DMS 273 treated with DMSO at 0.1 percent for 48 hours (cell line): ENCODE measurements at regions not wholly inside any gene's neighbourhood (a gene's known extent, or its start where the extent isn't known, plus 50 kb on each side); places are given as distances from the start of the nearest gene placed in this dataset.

ENCODE experiments used
- DNase-seq: peaks from one replicate; lab custom pipeline; 2025; lab: John Stamatoyannopoulos, UW

DNA sequence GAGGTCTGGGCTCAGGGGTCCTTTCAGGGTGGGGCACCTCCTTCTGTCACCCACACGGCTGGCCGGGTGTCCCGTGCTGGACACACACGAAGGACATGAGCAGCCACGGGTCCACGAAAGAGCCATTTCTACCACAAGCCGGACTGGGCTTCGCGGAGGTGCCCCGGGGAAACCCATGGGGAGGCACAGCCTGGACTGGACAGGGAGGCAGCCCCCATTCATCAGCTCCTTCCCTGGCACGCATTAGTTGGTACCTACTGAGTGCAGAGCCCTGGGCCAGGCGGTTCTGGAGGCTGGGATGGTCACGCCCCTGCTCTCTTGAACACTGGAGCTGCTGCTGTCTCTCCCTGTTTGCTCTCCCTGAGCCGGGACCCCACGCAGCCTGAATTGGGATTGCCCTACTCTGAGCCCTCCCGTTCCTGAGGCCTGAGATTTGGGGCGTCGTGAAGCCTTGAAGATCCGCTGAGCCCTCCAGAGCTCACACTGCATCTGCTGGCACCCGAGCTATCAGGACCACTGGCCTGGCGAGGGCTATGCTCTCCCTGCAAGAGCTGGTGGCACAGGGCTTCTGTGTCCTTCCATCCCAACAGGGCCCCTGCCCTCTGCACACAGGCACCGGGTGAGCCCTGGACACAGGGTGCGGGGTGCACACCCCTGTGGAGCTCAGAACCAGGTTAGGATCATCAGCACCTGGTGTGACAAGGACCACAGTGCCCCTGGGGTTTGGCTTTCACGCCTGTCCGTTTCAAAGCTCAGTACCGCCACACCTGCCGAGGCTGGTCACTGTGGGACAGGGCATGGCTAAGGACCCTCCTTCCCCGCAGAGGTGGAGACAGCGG lies 84.6 kb downstream of the MYEOV start:
- DNase-seq, result no peak

DNA sequence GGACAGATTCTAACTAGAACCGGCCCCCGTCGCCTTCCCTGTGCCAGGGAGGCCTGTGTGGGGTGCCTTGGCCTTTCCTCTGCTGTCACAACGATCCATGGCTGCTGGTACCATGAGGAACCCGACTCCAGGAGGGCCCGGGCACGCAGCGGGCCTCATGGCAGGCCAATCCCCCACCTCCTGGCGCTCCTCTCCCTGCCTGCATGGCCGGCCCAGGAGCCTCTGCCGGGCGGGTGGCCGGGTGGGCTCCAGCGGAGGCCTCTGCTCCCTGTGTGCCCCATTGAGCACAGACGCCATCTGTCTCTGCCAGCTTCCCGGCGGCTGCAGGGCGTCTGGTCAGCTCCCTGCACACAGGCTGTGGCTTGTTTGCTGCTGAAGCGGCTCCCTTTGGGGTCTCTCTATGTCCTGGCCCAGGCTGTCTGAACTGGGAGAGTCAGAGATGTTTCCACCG lies 86.5 kb downstream of the MYEOV start:
- no peak for DNase-seq

DNA sequence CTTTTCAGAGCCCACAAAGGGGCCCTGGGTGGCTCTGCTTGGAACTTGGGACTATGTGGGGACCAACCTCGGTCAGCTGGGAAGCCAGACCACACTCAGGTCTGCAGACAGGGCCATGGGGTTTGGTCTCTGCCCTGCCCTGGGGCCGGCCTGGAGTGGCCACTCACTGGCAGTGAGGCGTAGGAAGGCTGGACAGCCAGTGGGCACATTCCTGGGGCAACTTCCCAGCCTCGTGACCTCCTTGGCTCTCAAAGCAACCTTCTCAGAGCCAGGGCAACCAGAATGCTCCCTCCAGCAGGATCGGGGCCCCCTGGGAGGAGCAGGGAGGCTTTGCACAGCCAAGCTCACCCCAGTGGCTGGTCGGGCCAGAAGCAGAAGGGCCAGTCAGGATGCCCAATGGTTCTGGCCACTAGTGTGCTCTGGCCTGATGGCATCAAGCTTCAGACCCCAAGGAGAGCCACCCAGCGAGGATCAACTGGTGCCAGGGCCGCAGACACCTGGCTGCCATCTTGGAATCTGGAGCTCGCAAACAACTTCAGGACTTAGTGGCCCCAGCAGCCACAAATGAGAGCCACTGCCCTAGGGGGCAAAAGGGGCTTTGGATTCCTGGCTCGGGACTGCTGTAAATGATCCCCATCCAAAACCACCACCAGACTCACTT lies 87.1 kb downstream of the MYEOV start:
- no peak for DNase-seq

DNA sequence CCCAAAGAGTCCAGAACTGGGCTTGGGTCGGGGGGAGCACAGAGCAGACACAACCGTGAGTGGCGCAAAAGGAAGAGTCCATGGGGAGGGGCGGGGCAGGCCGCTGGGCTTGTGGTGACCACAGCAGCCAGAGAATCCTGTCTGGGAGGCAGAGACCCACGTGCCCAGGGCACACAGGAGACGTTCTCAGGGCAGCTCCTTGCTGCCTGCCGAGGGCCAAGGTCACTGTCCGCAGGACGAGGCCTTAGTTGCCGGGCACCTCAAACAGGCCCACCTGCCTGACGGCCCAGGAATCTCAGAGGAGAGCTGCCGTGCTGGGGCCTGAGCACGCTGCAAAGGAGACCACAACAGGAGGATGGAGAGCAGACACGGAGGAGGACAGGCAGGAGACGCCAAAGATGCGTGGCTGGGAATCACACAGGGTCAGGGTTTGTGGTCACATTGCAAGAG lies 87.8 kb downstream of the MYEOV start:
- no peak for DNase-seq

DNA sequence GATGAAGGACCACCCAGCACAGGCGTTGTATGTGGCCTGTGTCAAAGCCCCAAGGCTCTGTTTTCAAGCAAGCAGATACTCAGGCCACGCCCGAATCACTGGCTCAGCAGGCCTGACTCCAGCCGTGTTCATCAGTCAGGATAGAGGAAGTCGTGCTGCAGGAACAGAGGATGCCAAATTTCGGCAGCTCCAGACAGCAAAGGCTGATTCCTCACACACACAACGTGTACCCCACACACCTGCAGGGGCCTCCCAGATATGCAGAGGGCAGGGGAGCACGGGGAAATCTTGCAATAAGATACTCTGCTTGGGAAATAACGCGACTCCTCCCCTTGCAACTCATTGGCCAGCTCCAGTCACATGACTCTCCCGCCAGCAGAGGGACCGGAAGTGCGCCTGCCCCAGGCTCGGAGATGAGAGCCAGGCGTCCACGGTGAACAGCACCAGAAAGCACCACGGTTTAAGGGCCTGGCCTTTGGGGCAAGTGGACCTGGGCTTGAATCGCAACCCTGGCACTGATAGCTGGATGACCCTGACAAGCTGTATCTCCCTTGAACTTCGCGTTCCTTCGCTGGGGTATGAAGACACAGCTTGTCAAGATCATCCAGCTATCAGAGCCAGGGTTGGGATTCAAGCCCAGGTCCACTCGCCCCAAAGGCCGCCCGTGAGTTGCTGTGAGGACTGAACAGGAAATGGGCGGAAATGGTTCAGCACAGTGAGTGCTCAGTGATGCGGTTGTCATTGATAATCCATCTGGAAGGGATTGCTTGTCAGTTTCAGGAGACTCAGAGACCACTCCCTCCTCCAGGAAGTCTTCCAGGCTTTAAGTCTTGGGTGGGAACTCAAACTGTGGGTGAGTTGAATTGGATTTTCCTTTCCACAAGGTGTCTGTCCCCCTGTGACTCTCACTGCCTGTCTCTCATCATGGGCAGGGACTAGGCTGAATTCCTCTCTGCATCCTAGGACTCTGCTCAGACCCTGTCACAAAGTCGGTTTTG lies 88.5 kb downstream of the MYEOV start:
- DNase-seq, result no peak

DNA sequence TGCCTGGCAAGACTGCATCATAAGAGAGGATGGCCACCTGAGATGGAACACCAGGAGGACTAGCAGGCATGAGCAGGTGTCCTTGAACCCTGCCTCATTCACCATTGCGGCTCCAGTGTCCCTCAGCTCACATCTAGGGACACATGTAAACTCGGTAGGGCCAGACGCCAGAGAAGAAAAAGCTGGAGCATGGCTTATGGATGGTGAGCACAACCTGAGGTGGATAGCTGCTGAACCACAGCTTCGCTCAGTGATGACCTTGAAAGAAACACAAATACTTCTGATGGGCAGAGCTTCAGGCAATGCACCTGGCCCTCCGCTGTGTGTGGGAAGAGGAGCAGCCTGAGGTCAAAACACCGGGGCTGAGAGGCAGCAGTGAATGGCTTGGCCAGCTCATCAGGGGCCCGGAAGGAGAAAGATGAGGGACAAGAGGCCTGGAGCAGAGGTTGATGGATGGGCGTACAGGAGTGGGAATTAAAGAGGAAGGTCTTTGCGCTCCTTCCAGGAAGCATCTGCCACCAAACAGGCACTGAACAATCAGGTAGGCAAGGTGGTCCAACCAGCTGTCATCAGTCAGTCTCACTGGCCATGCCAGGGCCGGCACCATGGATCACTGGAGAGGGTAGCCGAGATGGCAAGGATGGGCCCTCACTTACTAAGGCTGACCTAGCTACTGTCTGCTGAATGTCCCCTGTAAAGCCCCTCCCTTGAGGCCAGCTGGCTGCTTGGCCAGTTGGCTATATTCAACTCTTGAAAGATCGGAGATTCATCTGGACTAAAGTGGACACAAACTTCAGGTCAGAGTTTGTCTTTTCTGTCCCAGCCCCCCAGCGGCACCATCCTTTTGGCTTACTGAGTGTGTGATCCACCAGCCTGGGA lies 89.7 kb downstream of the MYEOV start:
- no peak for DNase-seq

DNA sequence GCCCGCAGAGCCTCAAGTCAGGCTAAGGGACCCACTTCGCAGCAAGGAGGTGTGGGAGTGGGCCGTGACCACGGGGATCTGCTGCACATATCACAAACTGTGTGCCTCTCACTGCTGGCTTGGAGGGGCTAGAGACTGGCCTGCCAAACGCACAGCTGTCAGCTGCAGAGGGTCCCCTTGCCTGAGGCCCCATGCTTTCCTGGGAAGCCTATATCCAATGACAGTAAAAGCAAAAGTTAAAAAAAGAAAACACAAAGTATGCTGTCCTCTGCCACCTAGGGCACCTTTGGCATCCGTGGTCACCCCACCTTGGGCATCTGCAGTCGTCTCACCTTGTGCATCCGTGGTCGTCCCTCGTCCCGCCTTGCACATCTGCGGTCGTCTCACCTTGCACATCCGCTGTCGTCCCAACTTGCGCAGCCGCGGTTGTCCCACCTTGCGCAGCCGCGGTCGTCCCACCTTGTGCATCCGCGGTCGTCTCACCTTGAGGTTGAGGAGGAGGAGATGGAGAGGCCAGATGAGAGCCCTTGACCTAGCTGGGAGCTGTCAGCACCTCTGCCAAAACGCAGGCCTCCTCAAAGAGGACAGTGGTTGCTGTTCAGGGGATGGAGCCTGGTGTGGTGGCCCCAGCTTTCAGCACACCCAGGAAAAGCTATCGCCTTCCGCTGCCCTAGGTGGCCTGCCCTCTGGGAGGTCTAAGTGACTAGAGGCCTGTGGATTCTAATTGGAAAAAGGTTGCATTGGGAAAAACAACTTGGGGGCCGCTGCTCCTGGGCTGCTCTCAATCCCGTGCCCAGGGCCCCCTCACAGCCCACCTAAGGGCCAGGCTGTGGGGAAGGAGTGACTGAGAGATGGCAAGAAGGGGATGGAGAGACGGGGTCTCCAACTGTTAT lies 90.5 kb downstream of the MYEOV start:
- DNase-seq, result no peak

DNA sequence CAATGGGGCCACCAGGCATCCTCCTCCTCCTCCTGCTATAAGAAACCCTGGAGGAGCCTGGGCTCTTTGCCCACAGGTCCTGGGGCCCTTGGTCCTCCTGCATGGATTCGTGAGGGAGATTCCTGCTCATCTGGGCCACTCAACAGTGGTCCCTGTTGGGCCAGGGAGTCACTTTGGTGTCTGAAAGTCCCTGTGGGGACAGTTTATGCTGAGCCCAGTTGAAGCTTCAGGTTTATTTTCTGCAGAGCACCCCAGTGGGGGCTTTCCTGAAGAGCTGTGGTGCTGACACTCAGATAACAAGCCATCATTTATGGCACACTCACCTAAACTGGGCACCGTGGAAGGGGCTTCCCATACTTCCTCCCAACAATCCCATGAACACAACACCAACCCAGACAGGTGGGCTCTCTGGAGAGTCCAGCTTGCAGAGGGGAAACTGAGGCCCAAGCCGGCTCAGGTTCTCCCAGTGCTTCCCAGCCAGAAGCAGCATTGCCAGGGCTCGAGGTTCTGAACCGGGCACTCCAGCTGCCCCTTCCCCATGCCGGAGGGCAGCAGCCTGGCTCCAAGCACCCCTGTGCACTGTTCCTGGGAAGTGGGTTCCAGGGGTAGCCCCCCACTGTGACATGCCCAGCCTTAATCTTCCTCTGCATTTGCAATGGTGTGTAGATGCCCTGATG lies 91.3 kb downstream of the MYEOV start:
- DNase-seq, result no peak

DNA sequence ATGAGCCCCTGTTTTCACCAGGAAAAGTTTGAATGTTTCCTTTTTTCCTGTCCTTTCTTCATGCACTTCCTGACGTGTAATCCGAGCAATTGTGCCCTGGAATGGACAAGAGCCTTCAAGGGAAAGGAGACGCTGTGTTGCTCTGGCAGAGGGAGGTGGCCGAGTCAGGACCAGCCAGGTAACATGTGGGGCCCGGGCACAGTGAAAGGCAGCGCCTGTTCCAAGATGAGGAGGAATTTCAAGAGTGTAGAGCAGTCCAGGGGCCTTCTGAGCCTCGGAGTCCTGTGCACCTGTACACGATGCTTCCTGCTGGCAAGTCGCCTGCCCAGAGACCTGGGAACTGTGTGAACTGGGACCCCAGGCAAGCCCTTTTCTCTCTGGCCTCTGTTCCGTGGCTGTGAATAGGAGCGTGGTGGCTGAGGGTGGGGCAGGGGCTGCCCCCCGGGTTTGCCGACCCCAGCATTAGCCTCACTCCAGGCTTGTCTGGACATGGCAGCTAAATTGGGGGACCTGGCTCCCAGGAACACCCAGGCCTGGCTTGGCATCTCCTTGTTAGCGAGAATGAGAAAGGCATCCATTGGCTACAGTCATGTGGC lies 92.0 kb downstream of the MYEOV start:
- DNase-seq, result no peak

DNA sequence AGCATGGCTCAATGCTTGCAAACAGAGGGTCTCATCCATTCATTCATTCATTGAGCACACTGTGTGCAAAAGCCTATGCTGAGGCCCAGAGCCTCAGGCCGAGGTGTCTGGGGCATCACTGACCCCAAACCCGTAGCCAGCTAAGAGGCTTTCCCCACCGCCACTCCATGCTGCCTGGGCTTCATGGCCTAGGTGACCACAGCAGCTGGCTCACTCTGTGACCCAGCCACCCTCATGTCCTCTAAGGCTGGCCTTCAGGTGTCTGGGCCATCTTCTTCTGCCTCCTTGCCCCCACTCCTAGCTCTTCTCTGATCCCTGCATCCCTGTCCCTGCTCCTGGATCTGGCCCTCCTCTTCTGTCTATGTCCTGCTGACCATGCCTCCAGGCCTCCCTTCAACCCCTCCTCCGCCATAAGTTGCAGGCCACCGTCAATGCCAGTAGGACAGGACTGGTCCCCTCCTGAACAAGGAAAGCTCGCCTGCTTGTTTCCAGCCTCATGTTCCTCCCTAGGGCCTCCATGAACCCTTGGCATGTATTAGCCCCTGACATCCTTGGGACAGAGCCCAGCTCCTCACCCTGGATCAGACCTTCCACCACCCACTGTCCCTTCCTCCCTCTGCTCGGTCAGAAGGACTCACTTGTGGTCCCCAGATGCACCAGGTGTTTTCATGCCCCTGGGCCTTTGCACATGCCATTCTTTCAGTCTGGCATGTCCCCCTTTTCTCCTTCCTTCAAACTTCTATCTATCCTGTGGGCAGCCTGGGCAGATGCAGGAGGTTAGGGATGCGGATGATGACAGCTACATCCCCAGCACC lies 92.8 kb downstream of the MYEOV start:
- DNase-seq, result no peak

DNA sequence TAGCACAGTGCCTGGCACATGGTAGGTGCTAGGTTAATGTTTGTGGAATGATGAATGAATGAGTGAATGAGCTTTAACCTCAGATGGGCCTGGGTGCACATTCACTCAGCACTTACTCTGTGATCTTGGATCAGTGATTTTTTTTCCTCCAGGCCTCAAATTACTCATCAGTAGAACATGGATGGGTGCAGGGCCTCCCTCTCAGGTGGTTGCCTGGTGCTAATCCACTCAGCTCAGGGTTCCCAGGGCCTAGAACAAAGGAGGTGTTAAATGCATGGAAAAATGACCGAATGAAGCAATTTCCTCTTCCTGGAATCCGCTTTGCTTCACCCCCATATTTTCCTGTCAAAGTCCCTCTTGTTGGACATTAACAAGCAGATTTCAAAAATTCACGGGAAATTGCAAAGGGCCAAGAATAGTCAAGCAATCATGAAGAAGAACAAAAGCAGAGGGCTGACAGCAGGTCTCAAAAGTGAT lies 93.5 kb downstream of the MYEOV start:
- no peak for DNase-seq

DNA sequence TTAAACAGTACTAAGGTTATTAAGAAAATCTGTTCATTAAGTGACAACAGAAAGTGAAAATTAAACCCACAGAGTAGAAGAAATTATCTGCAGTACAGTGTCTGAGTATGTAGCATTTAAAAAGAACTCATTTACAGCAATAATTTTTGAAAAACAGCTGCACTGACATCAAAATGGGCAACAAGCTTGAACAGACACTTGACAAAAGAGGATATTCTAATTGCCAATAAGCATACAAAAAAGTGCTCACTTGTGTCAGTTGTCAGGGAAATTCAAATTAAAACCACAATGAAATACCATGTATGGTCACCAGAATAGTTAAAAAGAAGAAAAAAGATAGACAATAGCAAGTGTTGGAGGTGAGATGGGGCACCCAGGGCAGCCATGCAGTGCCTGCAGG lies 93.3 kb upstream of the LINC01488 start:
- DNase-seq, result no peak

DNA sequence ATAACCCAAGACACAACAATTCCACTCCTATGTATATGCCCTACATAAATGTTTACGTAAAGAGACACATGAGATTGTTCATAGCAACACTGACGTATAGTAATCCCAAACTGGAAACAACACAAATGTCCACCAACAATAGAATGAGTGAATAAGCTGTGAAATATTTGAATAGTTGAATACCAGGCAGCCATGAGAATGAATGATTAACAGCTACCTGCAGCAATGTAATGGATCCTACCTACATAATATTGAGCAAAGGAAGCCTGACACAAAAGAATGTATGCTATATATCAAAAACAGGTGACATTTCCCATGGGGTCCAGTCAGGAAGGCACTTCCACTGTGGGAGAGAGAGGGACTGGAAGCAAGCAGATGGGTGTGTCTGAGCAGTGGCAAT lies 92.8 kb upstream of the LINC01488 start:
- DNase-seq, result no peak

DNA sequence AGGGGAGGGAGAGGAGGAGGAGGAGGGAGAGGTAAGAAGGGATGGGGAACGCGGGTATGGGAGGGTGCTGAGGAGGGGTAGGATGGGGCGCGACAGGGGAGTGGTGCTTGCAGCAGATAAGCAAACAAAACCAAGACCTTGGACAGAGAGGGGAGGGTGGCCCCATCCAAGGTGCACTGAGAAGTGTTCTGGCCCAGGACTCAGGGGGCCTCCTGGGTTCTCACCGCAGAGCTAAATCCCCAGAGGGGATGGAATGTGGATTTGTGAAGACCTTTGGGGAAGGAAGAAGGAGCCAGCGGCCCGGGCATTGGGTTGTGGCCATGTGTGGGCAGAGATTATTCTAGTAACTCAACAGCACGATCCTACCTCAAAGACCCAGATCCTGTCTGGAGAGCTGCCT lies 90.9 kb upstream of the LINC01488 start:
- DNase-seq, result no peak

DNA sequence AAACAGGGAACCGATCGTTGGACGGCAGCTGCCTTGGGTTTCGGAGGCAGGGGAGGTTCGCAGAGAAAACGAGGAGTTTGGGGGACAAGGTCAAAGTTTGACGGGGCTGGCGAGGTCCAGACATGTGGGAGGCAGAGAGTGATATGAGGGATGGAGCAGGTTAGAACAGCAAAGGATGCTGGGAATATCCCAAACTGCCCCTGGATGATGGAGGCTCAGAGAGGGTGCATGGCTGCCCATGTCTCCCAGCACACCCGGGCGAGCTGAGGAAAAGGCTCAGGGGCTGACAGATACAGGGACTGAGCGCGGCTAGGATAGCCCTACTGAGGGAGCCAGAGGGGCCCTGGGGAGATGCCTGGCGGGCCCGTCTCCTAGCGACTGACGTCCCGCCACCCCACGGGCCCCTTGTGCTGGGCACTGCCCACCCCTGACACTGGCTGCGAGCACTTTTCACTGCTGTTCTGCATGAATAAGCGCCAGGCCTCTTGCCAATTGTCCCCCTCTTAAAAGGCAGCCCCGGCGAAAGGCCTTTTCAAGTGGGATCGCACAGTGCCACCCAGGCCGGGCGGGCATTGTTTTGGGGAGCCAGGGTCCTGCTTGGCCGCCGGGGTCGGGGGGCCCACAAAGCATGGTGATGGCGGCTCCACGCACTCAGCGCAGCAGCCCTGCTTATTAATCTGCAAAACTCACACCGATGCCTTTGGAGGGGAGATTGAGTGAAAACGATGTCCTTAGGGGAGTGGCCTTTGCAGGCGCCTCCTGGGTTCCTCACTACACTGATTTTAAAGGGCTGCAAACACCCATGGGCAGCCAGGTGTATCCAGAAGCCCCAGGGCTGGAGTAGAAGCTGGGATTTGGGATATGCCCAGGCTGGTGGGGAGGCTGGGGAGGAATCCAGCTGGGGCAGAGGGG lies 90.0 kb upstream of the LINC01488 start:
- DNase-seq, result no peak

DNA sequence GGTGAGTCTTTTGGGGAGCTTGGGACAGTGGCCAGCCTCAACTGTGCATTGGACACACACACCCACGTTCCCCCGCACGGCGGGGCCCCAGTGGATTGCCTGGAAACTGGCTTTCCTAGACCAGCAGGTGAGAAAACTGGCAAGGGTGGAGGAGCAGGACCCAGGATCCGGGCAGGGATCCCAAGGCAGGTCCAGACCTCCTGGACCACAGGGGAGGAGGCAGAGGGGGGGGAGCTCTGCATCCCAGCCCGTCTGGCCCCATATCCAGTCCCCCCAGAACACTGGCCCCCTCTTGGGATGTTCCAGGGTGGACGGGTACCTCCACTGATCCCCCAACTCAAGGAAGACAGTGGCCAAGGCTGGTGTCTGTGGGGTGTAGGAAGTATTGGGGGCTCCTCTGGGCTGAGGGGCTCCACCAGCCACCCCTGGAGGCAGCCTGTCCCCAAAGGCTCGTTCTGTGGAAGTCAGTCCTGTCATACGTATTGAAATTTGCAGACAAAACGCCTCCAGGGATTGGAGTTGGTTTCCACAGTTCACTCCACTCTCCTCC lies 89.3 kb upstream of the LINC01488 start:
- no peak for DNase-seq
